Kidney (tissue), 13 donors: ENCODE measurements at regions not wholly inside any gene's neighbourhood (a gene's known extent, or its start where the extent isn't known, plus 50 kb on each side); places are given as distances from the start of the nearest gene placed in this dataset.

Experiments
- DNase-seq, 5 donors: peaks; one replicate each; pipeline ENCODE4 v3.0.0-alpha.2; 2013 to 2020
- FAIRE-seq: peaks from 2 replicates; lab custom pipeline; 2012; peaks lifted over from hg19 to GRCh38; lab: Jason Lieb, UNC
- H3K27ac ChIP-seq, 2 donors: one replicate each; pipeline ENCODE4 v1.7.0; 2013; ENCODE audit warnings: low read depth in 2 of 2, low read length in 2 of 2, inconsistent platforms in 1 of 2
- H3K27me3 ChIP-seq: one replicate; pipeline ENCODE4 v1.7.1; 2013; ENCODE audit warnings: low read length, inconsistent platforms; ENCODE audit not compliant: control insufficient read depth, insufficient read depth
- H3K36me3 ChIP-seq, 3 donors: one replicate each; pipeline versions ENCODE4 v1.7.0 to v1.7.1; 2013; ENCODE audit warnings: low read length in 3 of 3, control low read depth in 1 of 3, inconsistent platforms in 1 of 3; ENCODE audit not compliant: insufficient read depth in 3 of 3, control insufficient read depth in 2 of 3
- H3K4me1 ChIP-seq, 3 donors: one replicate each; pipeline versions ENCODE4 v1.7.0 to v1.7.1; 2013; ENCODE audit warnings: low read length in 3 of 3, inconsistent platforms in 1 of 3, low read depth in 1 of 3; ENCODE audit not compliant: control insufficient read depth in 2 of 3, insufficient read depth in 2 of 3
- H3K4me3 ChIP-seq, 3 donors: one replicate each; pipeline versions ENCODE4 v1.7.0 to v1.8.1; 2013; ENCODE audit warnings: low read length in 3 of 3, control low read depth in 1 of 3, inconsistent platforms in 1 of 3
- H3K9ac ChIP-seq, 3 donors: one replicate each; pipeline versions ENCODE4 v1.7.0 to v1.7.1; 2013; ENCODE audit warnings: low read length in 3 of 3, control low read depth in 1 of 3, inconsistent platforms in 1 of 3
- H3K9me3 ChIP-seq, 3 donors: one replicate each; pipeline versions ENCODE4 v1.7.0 to v1.7.1; 2013; ENCODE audit warnings: low read length in 3 of 3, control low read depth in 1 of 3, inconsistent platforms in 1 of 3; ENCODE audit not compliant: control insufficient read depth in 2 of 3, insufficient read depth in 1 of 3
- CTCF ChIP-seq: IDR thresholded peaks from 3 replicates; pipeline ENCODE4 v1.5.1; 2012; ENCODE audit warnings: mild to moderate bottlenecking, moderate library complexity, borderline replicate concordance; ENCODE audit not compliant: insufficient read depth; ENCODE audit errors: extremely low read depth
- intact Hi-C: fragments of 100-400 bp; cut with DNase I; formaldehyde crosslinking; loops from one replicate; pipeline ENCODE4 v1.11.1; 2022
- donor health status: control.
- donor health status: control.
- donor health status: control.
- donor health status: control.
- donor health status: control.
- donor health status: DM: yes; HTN: yes; CAD: no.
- donor health status: Normal renal cell carcinoma (clear cell type).

GRCh38 chr3:153614140-153614539 is 452.1 kb downstream of the RAP2B start:
- intact Hi-C loops, result no loop called here
- Histone ChIP-seq H3K9me3 (no peaks in the 10 kb centered on the region), H3K9ac (no peak overlapping the region), H3K36me3 (no peaks in the 10 kb centered on the region), H3K27me3 (no peaks in the 10 kb centered on the region), H3K27ac (no peak overlapping the region), H3K4me1 (no peaks in the 10 kb centered on the region), H3K4me3 (no peak overlapping the region)
- TF ChIP-seq CTCF, result no peak
- DNase-seq (no peak), FAIRE-seq (no peak)

- FAIRE-seq (no peak), DNase-seq (no peak)
- Histone ChIP-seq H3K4me3 (no peak overlapping the region), H3K9me3 (no peaks in the 10 kb centered on the region), H3K9ac (no peak overlapping the region), H3K27me3 (no peaks in the 10 kb centered on the region), H3K36me3 (no peaks in the 10 kb centered on the region), H3K27ac (no peak overlapping the region), H3K4me1 (no peaks in the 10 kb centered on the region)
- intact Hi-C loops, result no loop called here
- no peak for TF ChIP-seq CTCF
Measured at GRCh38 chr3:153614563-153614962, 452.5 kb downstream of the RAP2B start.

- intact Hi-C loops, result no loop called here
- FAIRE-seq (no peak), DNase-seq (no peak)
- no peak for TF ChIP-seq CTCF
- no peaks in the 10 kb centered on the region for H3K27me3 ChIP-seq
- H3K9ac ChIP-seq, result no peak overlapping the region
- no peak overlapping the region for H3K4me3 ChIP-seq
- no peak overlapping the region for H3K27ac ChIP-seq
- H3K9me3 ChIP-seq, result no peaks in the 10 kb centered on the region
- no peaks in the 10 kb centered on the region for H3K4me1 ChIP-seq
- no peaks in the 10 kb centered on the region for H3K36me3 ChIP-seq
Measured at GRCh38 chr3:153615863-153616262, 453.8 kb downstream of the RAP2B start.

- no peak for DNase-seq
- H3K4me3 ChIP-seq, result no peak overlapping the region
- H3K36me3 ChIP-seq, result no peaks in the 10 kb centered on the region
- no peak overlapping the region for H3K9ac ChIP-seq
- TF ChIP-seq CTCF, result no peak
- no peaks in the 10 kb centered on the region for H3K9me3 ChIP-seq
- no peak overlapping the region for H3K27ac ChIP-seq
- no peak for FAIRE-seq
- H3K27me3 ChIP-seq, result no peaks in the 10 kb centered on the region
- no peaks in the 10 kb centered on the region for H3K4me1 ChIP-seq
- intact Hi-C loops, result no loop called here
Measured at GRCh38 chr3:153617463-153617862, 455.4 kb downstream of the RAP2B start.
